OCI-LY7 (cell line): ENCODE measurements at regions not wholly inside any gene's neighbourhood (a gene's known extent, or its start where the extent isn't known, plus 50 kb on each side); places are given as distances from the start of the nearest gene placed in this dataset.

Experiments used
- BruUV-seq: library from RNA; stranded (reverse); fragments of 400-500 nt; replicated peaks from 2 replicates; lab custom pipeline; 2021; lab: Mats Ljungman, UMichigan
- CTCF ChIA-PET: fragments of 300-600 bp; sonication (Branson Sonifier 250); formaldehyde crosslinking; loops from one replicate; lab custom pipeline; 2022; ENCODE audit warnings: antibody characterized with exemption; ENCODE audit not compliant: unreplicated experiment; lab: Charles Lee
- POLR2A ChIA-PET: fragments of 300-600 bp; sonication (Branson Sonifier 250); formaldehyde crosslinking; loops from one replicate; lab custom pipeline; 2022; ENCODE audit warnings: antibody characterized with exemption; lab: Charles Lee
- DNase-seq: peaks from one replicate; pipeline ENCODE4 v3.0.0-alpha.2; 2015; ENCODE audit warnings: low spot score
- H2AFZ ChIP-seq: fragments of 200-600 bp; sonication (generic), shearing (Covaris generic); 2 replicates; pipeline ENCODE4 v1.6.1; 2014; ENCODE audit warnings: mild to moderate bottlenecking, antibody characterized with exemption, low read length, moderate library complexity
- H3K27ac ChIP-seq: fragments of 200-600 bp; sonication (generic); 2 replicates; pipeline ENCODE4 v1.5.1; 2014; ENCODE audit warnings: mixed run types, low read depth, mild to moderate bottlenecking, moderate library complexity, low read length, inconsistent platforms; ENCODE audit not compliant: poor library complexity, severe bottlenecking
- H3K36me3 ChIP-seq: fragments of 200-600 bp; sonication (generic); 2 replicates; pipeline ENCODE4 v1.6.1; 2014; ENCODE audit warnings: mild to moderate bottlenecking, antibody characterized with exemption, low read length, moderate library complexity, mixed read lengths; ENCODE audit not compliant: insufficient read depth
- H3K4me1 ChIP-seq: fragments of 200-600 bp; sonication (generic); 2 replicates; pipeline ENCODE4 v1.5.1; 2014; ENCODE audit warnings: mild to moderate bottlenecking, low read length; ENCODE audit not compliant: insufficient read depth, poor library complexity, severe bottlenecking
- H3K4me2 ChIP-seq: fragments of 200-600 bp; sonication (generic); 2 replicates; pipeline ENCODE4 v1.6.1; 2014; ENCODE audit warnings: mild to moderate bottlenecking, low read length
- H3K4me3 ChIP-seq: fragments of 200-600 bp; sonication (generic); 2 replicates; pipeline ENCODE4 v1.5.1; 2014; ENCODE audit warnings: mild to moderate bottlenecking, low read depth, low read length; ENCODE audit not compliant: poor library complexity, severe bottlenecking
- H3K79me2 ChIP-seq: fragments of 200-600 bp; sonication (generic); 2 replicates; pipeline ENCODE4 v1.6.1; 2016; ENCODE audit warnings: low read depth, mild to moderate bottlenecking, low read length, moderate library complexity, mixed read lengths; ENCODE audit not compliant: insufficient read depth
- H3K9me2 ChIP-seq: fragments of 200-600 bp; sonication (generic); 2 replicates; pipeline ENCODE4 v1.6.1; 2016; ENCODE audit warnings: mild to moderate bottlenecking, low read length, mixed read lengths; ENCODE audit not compliant: insufficient read depth
- H3K9me3 ChIP-seq: fragments of 200-600 bp; sonication (generic); 2 replicates; pipeline ENCODE4 v1.6.1; 2014; ENCODE audit warnings: mild to moderate bottlenecking, mixed run types, low read length, mixed read lengths
- H4K20me1 ChIP-seq: fragments of 200-600 bp; sonication (generic); 2 replicates; pipeline ENCODE4 v1.6.1; 2014; ENCODE audit warnings: mild to moderate bottlenecking, antibody characterized with exemption, low read length, moderate library complexity, mixed read lengths; ENCODE audit not compliant: insufficient read depth
- EZH2phosphoT487 ChIP-seq: fragments of 200-600 bp; sonication (generic); IDR thresholded peaks from 2 replicates; pipeline ENCODE4 v1.6.1; 2018; ENCODE audit warnings: low read depth, borderline replicate concordance, mild to moderate bottlenecking, mixed run types, antibody characterized with exemption, low read length, moderate library complexity, mixed read lengths
- intact Hi-C: fragments of 100-400 bp; cut with micrococcal nuclease; formaldehyde crosslinking; loops from one replicate; pipeline ENCODE4 v1.10.0; 2022; ENCODE audit not compliant: unreplicated experiment
- TF ChIP-seq, protein P1 (sequence below): fragments of 200-600 bp; sonication (generic); conservative IDR thresholded peaks from 2 replicates; pipeline ENCODE4 v1.5.1; 2014; ENCODE audit warnings: mild to moderate bottlenecking, antibody characterized with exemption, low read length, moderate library complexity, mixed read lengths

DNA sequence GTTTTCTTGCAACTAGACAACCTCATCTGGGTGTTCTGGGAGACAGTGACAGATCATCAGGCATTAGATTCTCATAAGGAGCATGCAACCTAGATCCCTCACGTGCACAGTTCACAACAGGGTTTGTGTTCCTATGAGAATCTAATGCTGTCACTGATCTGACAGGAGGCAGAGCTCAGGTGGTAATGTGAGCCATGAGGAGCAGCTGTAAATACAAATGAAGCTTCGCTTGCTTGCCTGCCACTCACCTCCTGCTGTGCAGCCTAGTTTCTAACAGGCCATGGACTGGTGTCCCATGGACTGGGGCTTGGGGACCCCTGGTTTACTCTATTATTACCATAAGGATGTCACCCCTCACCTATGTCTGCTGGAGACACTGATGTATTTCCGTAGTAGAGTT, 166.8 kb downstream of the PSAT1 start:
- H3K36me3 ChIP-seq, result no peaks in the 10 kb centered on the region
- no TSS peak for BruUV-seq
- no peak overlapping the region for H2AFZ ChIP-seq
- no peak overlapping the region for H3K4me3 ChIP-seq
- no peaks in the 10 kb centered on the region for H3K9me3 ChIP-seq
- TF ChIP-seq, protein P1, sequence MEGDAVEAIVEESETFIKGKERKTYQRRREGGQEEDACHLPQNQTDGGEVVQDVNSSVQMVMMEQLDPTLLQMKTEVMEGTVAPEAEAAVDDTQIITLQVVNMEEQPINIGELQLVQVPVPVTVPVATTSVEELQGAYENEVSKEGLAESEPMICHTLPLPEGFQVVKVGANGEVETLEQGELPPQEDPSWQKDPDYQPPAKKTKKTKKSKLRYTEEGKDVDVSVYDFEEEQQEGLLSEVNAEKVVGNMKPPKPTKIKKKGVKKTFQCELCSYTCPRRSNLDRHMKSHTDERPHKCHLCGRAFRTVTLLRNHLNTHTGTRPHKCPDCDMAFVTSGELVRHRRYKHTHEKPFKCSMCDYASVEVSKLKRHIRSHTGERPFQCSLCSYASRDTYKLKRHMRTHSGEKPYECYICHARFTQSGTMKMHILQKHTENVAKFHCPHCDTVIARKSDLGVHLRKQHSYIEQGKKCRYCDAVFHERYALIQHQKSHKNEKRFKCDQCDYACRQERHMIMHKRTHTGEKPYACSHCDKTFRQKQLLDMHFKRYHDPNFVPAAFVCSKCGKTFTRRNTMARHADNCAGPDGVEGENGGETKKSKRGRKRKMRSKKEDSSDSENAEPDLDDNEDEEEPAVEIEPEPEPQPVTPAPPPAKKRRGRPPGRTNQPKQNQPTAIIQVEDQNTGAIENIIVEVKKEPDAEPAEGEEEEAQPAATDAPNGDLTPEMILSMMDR, result no peak
- no peak for TF ChIP-seq EZH2phosphoT487
- CTCF ChIA-PET, result no interaction called here
- H3K79me2 ChIP-seq, result no peaks in the 10 kb centered on the region
- no peaks in the 10 kb centered on the region for H3K4me1 ChIP-seq
- POLR2A ChIA-PET, result interaction anchor here (1.7 kb wide), 1 partner anchor 12 kb away, joined by 5 read pairs; no protein-coding TSS in a partner anchor
- intact Hi-C loops, result no loop called here
- H3K4me2 ChIP-seq, result no peak overlapping the region
- DNase-seq, result no peak
- H3K27ac ChIP-seq, result no peak overlapping the region
- no peaks in the 10 kb centered on the region for H4K20me1 ChIP-seq
- H3K9me2 ChIP-seq, result no peaks in the 10 kb centered on the region

DNA sequence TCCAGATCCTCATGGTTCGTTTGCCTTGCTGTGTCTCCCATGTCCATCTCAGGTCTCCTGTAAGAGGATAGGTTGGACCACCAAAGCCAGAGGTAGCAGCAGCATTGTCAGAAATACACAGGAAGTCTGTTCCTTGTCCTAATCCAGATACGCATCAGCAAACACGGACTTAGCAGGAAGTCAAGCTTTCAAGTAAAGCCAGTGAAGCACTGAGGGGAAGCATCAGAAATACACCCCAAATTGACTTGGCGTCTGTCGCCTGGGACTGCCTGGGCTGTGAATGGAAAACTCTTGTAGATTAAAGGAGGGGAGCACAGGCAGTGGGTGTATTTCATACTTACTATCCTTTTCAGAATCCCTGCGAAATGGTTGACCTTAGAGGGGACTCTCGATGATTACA, 171.3 kb downstream of the PSAT1 start:
- ChIA-PET POLR2A (interaction anchor here (0.6 kb wide), 1 partner anchor 19 kb away, joined by 3 read pairs; no protein-coding TSS in a partner anchor), CTCF (no interaction called here)
- H4K20me1 ChIP-seq, result no peaks in the 10 kb centered on the region
- intact Hi-C loops, result no loop called here
- no peak overlapping the region for H3K4me2 ChIP-seq
- TF ChIP-seq, protein P1, result no peak
- no peak for TF ChIP-seq EZH2phosphoT487
- H3K27ac ChIP-seq, result no peak overlapping the region
- H3K9me2 ChIP-seq, result no peaks in the 10 kb centered on the region
- DNase-seq, result no peak
- no peaks in the 10 kb centered on the region for H3K36me3 ChIP-seq
- H3K4me3 ChIP-seq, result no peak overlapping the region
- no TSS peak for BruUV-seq
- no peak overlapping the region for H2AFZ ChIP-seq
- H3K79me2 ChIP-seq, result no peaks in the 10 kb centered on the region
- no peaks in the 10 kb centered on the region for H3K4me1 ChIP-seq
- no peaks in the 10 kb centered on the region for H3K9me3 ChIP-seq

DNA sequence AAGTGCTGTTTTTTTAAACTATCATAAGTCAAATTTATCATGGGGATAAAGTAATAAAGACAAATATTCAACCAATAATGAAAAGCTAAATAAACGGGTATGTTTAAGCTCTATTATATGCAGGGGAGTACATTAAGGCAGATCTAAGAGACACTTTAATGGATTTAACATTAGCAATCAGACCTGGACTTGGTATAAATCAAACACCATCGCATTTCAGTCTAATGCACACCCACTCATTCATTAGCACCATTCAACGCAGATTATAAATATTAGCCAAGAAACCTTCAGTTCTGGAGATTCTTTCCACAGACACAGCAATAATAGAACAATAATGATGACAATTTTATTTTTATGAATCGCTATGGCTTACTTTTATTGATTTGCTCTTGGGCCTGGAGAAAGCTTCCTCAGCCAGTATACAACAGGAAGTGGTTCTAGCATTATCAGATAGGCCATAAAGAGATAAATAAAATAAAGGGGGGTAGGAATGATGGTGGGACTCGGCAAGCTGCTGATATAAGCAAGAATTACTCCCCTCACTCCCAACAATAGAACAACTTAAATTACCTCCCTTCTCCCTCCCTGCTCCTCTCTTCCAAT, 172.2 kb downstream of the PSAT1 start:
- no peaks in the 10 kb centered on the region for H3K9me2 ChIP-seq
- no peak overlapping the region for H3K4me2 ChIP-seq
- no peaks in the 10 kb centered on the region for H3K4me1 ChIP-seq
- TF ChIP-seq, protein P1, result no peak
- no peak for TF ChIP-seq EZH2phosphoT487
- H3K79me2 ChIP-seq, result no peaks in the 10 kb centered on the region
- no peak overlapping the region for H3K27ac ChIP-seq
- CTCF ChIA-PET, result no interaction called here
- H2AFZ ChIP-seq, result no peak overlapping the region
- no peaks in the 10 kb centered on the region for H4K20me1 ChIP-seq
- no peaks in the 10 kb centered on the region for H3K36me3 ChIP-seq
- H3K9me3 ChIP-seq, result no peaks in the 10 kb centered on the region
- H3K4me3 ChIP-seq, result no peak overlapping the region
- no TSS peak for BruUV-seq
- POLR2A ChIA-PET, result interaction anchor here (0.7 kb wide), 1 partner anchor 167 kb away, joined by 3 read pairs; no protein-coding TSS in a partner anchor
- intact Hi-C loops, result no loop called here
- DNase-seq, result no peak
